DMS53 (cell line): ENCODE measurements at regions not wholly inside any gene's neighbourhood (a gene's known extent, or its start where the extent isn't known, plus 50 kb on each side); places are given as distances from the start of the nearest gene placed in this dataset.
A peak's percentile ranks its signal among the peaks of the same experiment; 100 is the strongest.

Experiments
- DNase-seq: peaks from one replicate; lab custom pipeline; 2025; lab: John Stamatoyannopoulos, UW

DNA sequence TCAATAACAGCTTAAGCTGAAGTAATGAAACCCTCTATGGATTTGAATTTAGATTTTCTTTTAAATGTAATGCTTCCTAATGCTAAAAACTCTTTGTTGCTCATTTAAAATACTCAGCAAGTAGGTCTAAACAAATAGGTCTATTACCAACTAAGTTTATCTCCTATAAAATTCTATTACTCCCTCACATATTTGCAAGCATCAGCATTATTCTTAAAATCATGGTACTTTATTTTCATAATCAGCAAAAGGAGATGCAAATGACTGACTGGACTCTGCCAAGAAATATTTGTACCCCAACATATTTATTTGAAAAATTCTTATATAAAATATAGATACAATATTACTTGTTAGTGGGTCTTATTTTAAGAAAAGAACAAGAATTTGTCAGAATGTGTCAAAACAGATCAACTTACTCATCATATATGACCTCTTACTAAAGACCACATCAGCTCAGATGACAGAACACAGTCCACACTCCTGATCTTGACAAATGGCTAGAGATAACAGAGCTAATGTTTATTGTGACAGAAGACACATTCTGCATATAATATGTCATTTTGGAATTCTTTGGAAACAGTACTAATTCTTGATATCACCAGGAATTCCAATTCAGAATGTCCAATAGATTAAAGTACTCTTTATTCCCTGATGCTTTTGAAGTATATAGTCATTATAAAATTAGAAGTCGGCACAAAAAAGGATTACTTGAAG, 704.6 kb upstream of the PCDH9 start:
- no peak for DNase-seq

DNA sequence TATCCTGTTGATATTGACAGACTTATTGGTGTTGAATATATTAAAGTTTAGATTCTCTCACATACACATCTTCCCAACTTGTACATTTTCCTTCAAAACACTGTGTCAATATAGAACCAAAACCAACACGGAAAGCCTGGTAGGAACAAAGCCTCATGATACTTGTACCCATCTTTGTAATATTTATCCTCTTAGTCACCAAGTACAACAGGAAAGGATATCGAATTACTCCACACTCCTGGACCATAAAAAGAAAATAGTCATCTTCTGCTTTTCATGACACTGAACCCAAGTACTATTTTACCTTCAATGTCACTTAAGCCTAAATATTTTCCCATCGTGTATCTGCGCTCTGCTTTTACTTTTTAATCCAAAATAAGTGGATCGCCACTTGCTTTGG, 702.9 kb upstream of the PCDH9 start:
- DNase-seq: peak; percentile 40

DNA sequence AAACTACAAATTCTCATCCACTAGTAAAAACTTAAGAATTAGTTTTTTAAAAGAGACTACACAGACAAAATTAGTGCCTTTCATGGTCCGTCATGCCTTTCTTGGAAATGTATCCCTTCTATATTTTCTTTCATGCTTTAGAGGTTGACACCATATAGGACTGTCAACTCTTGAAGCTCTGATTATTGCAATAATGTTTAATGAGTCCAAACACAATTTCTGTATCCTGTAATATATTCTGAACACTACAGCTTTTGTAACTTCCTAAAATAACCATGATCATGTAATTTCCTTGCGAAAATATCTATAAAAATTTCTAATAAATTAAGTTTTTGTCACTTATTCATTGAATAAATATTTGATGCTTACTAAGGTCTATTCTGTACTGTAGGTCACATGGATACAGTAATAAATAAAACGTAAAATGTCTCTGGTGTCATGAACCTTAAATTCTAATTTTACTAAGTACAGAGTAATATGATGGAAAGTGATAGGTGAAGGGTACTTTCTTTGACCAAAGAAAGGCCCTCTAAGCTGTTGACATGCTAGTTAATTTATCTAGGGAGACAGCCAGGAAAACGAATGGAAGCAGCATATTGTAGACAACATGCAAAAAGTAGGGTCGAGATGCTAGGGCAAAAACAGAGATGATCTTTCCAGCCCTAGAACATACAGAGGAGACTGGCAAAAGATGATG, 687.3 kb upstream of the PCDH9 start:
- no peak for DNase-seq

DNA sequence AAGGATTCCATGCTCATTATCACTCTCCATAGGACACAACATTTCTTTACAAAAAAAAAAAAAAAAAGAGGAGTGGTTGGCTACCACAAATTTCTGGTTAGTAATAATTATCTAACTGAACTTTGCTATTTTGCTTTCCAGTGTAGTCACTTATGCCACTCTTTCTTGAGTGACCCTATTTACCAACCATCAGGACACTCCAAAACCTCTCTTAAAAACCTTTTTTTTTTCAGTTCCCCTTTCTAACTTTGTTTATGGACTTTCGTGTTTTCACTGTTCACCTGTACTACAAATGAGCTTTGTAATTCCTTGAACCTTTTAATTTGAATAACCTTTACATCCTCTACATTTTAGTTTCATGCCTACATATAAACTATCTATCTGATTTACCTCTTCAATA, 686.5 kb upstream of the PCDH9 start:
- no peak for DNase-seq

DNA sequence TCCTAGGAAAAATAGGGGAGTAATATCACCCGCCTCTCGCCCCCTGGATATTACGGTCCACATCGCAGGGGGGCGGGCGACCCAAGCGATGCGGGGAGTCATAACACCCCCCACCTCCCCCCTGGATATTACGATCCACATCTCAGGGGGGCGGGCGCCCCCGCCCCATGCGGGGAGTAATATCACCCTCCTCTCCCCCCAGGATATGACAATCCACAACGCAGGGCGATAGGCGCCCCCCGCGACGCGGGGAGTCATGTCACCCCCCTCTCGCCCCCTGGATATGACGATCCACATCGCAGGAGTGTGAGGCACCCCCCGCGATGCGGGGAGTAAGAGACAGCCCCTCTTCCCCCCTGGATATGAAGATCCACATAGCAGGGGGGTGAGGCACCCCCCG, 684.4 kb upstream of the PCDH9 start:
- DNase-seq: no peak

DNA sequence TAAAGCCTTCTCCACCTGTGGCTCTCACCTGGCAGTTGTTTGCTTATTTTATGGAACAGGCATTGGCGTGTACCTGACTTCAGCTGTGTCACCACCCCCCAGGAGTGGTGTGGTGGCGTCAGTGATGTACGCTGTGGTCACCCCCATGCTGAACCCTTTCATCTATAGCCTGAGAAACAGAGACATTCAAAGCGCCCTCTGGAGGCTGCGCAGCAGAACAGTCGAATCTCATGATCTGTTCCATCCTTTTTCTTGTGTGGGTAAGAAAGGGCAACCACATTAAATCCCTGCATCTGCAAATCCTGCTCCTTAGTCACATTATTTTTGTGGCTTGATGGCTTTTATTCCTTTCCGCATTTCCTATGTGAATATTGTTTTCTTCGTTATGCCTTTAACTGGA, 672.8 kb upstream of the PCDH9 start:
- DNase-seq: peak; percentile 46

DNA sequence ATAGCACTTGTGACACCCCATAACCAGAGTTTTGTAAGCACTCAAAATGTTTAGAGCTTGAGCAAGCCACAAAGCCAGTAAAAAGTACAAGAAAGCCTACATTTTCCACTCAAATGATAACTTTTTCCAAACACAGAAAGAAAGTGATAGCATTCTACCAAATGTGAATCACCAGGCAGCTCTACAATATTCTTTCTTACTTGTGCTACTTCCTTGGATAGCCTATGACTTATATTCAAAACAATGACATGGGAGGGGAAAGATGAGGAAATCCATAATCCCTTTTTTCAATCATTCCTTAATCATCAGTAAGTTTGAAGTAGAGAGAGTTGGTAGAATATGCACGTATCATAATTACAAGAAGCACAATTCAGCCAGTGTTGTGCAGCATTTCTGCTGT, 650.8 kb upstream of the PCDH9 start:
- DNase-seq: no peak

DNA sequence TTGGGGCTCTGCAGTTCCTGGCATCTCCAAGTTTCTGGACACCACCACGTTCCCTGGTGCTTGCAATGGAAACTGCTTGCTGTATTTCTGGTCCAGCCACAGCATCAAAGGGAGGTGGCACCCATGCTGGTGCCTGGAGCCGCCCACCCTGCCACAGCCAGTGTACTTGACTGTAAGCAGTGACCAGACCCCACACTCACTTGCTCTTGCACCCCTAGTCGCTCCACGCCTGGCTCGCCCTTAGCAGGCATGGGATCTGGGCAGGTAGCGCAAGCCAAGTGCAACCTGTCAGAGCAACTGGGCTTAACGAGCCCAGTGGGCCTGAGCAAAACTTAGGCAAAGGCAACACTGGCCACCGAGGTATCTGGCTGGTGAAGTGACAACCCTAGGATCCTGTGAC, 648.2 kb upstream of the PCDH9 start:
- DNase-seq: no peak

DNA sequence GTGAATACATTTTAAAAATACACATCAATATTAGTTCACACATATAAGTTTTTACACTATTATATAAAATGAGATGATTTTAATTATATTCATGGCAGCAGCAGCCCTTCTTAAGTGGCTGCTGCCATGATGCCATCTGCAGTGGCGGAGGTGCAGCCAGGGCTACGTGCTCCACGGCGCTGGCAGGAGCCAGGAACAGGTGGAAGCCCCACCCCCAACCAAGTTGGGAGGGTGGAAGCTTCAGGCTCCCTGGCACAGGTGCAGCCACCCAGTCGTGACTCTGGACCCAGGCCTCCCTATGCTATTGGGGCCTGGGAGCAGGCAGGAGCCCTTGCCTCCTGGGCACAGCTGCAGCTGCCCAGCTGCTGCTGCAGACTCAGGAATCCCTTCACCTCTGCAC, 646.9 kb upstream of the PCDH9 start:
- no peak for DNase-seq

DNA sequence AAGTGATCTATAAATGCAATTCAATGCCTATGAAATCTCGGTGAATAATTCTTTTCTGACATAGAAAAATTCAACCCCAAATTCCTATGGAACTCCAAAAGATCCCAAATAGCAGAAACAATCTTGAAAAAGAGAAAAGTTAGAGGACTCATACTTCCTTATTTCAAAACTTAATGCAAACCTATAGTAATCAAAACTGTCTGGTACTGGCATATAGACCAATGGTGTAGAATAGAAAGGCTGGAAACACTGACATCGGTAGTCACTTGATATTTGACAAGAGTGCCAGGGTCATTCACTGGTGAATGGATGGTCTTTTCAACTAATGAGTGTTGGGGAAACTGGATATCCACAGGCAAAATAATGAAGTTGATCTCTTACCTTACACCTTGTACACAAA, 637.1 kb upstream of the PCDH9 start:
- DNase-seq: no peak

DNA sequence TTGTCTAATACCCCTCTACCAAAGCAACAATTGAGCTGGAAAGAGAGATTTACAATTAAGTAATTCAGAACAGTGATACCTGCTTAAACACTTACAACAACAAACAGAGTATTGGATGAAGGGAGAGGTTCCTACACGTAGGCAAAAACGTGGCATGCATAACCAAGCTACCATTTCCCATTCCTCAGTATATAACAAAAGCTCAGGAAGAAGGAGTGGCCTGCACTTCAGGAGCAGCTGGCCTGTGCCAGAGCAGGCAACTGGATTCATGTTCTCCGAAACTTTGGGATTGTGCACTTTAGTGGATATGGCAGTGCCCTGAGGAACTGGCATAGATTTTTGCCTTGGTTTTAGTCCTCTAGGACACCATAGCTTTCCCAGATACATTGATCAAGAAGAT, 630.2 kb upstream of the PCDH9 start:
- DNase-seq: no peak

DNA sequence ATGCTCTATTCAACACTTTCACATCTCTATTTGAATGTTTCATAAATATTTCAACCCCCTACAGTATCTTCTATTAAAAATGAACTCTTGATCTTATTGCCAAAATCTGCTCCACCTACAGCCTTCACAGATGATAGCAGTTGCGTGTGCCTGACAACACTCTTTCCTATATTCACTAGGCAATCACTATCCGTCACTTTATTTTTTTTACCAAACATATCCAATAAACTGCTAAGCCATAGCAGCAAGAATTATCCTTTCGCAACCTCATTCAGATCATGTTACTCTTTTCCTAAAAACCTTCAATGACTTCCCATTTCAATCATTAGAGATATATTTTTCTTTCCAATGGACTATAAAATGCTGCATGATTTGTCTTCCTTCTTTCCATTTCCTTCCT, 629.8 kb upstream of the PCDH9 start:
- no peak for DNase-seq

DNA sequence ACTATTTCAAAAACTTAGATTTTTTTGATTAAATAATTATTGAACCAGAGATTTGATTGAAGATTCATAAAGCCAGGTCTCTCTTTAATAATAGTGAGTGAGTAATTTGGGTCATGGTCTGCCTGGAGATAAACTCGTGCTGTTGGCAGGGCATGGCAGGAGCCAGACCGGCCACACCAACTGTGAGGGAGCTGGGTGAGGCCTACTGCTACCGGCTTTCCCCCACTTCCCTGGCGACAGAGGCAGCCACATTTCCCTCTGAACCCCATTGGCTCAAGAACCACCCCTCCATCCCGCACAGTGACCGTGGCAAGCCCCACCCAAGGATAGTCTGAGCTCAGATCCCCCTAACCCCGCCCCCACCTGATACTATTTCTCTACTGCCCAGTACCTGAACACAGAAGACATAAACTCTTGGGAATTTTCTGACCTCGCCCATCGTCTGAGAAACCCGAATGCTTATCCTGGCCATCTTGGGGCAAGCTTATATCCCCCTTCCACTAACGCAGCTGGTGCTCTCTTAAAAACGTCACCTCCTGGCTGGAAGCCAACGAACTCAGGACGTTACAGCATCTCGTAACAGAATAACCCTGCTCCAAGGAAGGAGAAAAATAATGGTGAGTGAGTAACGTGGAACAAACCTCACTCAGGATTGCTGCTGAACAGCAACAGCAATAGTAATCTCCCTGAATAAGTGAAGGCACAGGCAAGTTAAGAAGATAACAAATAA, 627.6 kb upstream of the PCDH9 start:
- DNase-seq: no peak

DNA sequence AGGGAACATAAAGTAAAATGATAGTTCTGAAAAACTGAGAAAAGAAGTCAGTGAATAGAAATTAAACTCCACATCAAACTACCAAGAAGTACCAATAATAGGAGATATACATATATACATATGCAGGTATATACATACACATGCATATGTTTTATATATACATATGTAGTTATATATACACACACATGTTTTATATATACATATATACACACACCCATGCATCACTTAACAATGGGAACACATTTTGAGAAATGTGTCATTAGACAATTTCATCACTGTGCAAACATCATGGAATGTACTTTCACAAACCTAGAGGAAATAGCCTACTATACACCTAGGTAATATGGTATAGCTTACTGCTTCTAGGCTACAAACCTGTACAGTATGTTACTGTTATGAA, 626.8 kb upstream of the PCDH9 start:
- DNase-seq: no peak

DNA sequence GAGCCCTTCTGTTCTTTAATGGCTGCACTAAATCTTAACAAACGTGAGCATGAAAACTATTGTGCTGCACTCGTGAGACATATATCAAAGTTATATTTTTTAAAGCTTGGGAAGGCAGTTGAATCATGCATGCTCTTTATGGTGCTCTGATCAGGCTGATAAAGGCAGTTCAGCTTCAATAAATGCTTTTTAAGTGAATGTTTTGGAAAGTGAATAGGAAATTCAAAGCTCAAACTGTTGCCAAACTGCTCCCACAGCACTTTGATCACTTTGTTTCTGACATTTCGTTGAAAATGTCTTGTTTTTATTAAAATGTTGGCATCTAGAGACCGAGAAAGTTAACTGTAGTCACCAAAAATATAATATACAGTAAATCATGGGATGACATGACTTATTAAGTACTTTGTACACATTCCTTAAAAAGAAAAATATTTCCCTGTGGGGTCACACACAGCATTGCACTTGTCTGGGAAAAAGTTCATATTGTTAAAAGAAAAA, 625.7 kb upstream of the PCDH9 start:
- no peak for DNase-seq

DNA sequence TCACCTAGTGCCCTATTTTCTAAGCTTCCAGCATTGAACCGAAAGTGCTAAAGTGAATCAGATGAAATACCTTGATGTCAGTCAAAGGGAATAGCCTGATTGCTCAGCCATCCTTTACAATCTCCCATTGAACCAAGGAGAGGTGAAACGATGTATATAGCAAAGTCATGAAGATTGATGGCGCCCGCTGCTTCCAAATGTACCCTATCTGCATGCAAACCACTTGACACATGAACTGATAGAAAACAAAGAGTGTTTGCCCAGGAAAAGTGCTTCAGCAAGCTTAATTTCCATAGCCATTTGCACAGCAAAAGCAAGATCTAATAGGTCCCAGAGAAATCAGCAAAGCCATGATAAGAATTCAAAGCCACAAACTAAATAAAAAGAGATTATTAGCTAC, 624.9 kb upstream of the PCDH9 start:
- no peak for DNase-seq

DNA sequence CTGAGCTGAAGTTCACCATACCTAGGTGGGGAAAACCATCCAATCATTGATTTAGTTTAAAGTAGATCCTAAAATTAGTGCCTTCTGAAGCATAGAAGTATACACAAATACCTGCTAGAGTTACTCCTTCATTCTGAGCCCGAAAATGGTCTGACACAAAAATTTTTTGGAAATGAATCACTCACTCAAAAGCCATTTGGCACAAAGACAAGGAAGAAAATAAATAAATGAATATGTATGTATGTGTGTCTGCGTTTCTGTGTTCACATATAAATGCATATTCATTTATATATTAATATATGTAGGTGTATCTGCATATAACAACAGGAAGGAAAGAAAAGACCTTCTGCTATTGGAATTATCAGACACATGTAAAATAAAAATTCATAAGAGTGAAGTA, 614.4 kb upstream of the PCDH9 start:
- DNase-seq: no peak

DNA sequence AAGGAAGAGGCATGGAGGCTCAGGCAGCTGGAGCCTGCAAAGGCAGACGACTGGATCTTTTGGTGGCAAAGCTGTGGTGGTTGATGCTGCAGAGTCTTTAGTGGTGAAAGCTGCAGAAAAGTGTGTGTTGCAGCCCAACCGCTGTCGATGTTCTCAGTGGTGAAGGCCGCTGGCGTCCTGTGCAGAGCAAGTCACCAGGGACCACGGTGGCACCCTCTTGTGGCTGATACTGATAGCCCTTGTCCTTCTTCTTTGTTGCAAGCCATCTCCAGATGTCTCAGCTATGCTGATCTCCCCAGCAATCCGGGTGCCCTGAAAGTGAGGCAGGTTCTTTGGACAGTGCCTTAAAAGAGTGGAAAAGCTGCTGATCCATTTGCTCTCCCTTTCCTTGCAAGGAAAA, 610.9 kb upstream of the PCDH9 start:
- peak; percentile 22 for DNase-seq

DNA sequence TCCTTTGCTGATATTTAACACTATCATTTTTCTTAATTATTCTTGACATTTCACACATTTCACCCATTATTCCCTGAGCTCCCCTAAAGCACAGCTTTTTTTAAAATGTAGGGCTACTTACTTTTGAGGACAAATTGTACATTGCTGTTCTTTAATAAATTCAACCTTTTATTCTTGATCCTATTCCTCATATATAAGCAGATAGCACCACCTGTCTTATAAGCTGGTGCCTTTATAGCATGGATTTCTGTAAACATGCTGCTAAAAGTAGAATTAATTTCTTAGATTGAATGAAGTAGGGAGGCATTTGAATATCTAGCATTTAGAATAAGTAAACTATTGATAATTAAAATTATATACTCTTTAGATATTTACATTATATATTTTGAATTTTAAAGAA, 603.4 kb upstream of the PCDH9 start:
- DNase-seq: no peak

DNA sequence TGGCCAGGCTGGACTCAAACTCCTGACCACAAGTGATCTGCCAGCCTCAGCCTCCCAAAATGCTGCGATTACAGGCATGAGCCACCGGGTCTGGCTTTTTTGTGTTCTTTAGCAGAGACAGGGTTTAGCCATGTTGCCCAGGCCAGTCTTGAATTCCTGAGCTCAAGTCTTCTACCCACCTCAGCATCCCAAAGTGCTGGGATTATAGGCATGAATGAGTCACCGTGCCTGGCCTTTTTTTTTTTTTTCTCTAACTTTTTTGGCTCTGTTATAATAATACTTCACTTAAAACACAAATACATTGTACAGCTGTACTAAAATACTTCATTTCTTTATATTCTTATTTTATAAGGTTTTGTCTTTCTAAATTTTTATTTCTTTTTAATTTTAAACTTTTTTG, 599.5 kb upstream of the PCDH9 start:
- no peak for DNase-seq

DNA sequence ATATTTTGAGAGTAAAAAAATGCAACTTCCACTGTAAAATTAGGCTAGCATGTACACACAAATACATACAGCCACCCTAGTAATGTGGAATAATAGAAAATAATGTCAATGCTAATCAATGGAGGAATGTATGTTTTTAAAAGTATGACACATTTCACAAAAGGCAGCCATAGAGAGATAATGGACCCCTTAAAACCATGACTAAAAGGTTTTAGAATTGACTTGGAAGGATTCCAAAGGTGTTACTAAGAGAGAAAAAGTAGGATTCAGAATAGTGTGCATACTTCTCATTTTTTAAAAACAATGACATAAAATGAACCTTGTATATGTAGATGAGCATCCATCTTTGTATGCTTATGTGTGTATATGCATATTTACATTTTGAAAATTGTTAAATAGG, 597.9 kb upstream of the PCDH9 start:
- DNase-seq: no peak

DNA sequence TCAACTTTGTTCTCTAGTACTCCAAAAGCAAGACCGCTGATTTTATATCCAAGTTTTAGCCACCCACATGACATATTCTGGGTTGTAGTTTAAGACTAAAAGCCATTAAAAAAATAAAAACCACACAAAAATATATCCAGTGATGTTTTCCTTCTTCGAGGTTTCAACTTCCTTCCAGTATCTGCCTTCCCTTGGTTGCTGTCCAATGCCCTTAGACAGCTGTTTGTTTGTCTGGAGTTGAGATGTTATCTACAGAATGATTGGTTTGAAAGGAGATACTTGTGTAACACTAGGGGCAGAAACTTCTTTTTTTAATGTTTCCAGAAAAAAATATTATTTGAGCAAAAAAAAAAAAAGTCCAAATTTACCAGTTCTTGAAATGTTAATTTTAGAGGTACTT, 591.5 kb upstream of the PCDH9 start:
- no peak for DNase-seq

DNA sequence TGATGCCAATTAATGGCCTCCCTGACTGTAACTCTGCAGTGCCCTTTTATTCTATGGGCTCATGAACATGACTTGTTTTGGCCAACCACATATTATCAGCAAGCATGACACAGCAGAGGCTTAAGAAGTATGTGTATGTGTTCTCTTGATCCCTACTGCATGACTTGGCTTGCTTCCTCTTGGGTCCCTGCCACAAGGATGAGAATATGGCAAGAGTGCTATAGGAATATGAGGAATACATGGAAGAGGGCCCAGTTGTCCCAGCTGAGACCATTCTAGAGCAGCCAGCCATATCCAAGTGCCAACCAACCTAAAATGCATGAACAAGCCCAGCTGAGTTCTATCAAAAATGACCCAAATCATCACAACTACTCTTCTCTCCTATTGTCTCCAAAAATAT, 576.7 kb upstream of the PCDH9 start:
- DNase-seq: no peak
